Right ventricle myocardium superior (tissue), 1 donor: ENCODE measurements at regions not wholly inside any gene's neighbourhood (a gene's known extent, or its start where the extent isn't known, plus 50 kb on each side); places are given as distances from the start of the nearest gene placed in this dataset.
"Not testable (repeated sequence)": the region's sequence is repeated elsewhere in the genome, so short reads cannot be mapped to it uniquely, and the experiment has no call there.

Source experiments
- ATAC-seq: fragments of 200-7000 bp; cut with Tn5 transposase; one replicate; pipeline ENCODE4 v1.9.1; 2020; ENCODE audit warnings: mild to moderate bottlenecking; ENCODE audit not compliant: poor library complexity
- DNase-seq: peaks from one replicate; pipeline ENCODE4 v3.0.0-alpha.2; 2020
- intact Hi-C: fragments of 100-400 bp; cut with DNase I; formaldehyde crosslinking; loops from one replicate; pipeline ENCODE4 v1.11.2; 2022
- donor health status: DM: no; HTN: yes; CAD: no; lungs with severe emphysema.

GRCh38 chr5:82969221-82969976 is 107.8 kb downstream of the TMEM167A start:
- DNase-seq, intact Hi-C loops: not testable (repeated sequence)

GRCh38 chr5:82967072-82967471 is 110.1 kb downstream of the TMEM167A start:
- no peak for ATAC-seq
- no peak for DNase-seq
- intact Hi-C loops = no loop called here

More at GRCh38 chr5:82969221-82969976, 107.8 kb downstream of the TMEM167A start:
- ATAC-seq = not testable (repeated sequence)

- no peak for DNase-seq
- intact Hi-C loops = no loop called here
- ATAC-seq = no peak
These were observed 117.7 kb downstream of the TMEM167A start for GRCh38 chr5:82959466-82959865.

GRCh38 chr5:82956600-82956999 is 120.6 kb downstream of the TMEM167A start:
- intact Hi-C loops = no loop called here
- no peak for ATAC-seq
- DNase-seq = no peak

GRCh38 chr5:82952326-82952725 is 124.9 kb downstream of the TMEM167A start:
- DNase-seq (no peak), ATAC-seq (no peak)
- intact Hi-C loops = no loop called here

- intact Hi-C loops, DNase-seq, ATAC-seq: not testable (repeated sequence)
These were observed 132.9 kb downstream of the TMEM167A start for GRCh38 chr5:82944267-82944666.

- intact Hi-C loops = no loop called here
- ATAC-seq (no peak), DNase-seq (no peak)
These were observed 134.9 kb downstream of the TMEM167A start for GRCh38 chr5:82942083-82942881.

GRCh38 chr5:82938901-82939725 is 138.1 kb downstream of the TMEM167A start:
- intact Hi-C loops = no loop called here
- ATAC-seq (no peak), DNase-seq (no peak)

- intact Hi-C loops, DNase-seq, ATAC-seq: not testable (repeated sequence)
These were observed 144.5 kb downstream of the TMEM167A start for GRCh38 chr5:82932473-82933220.

- DNase-seq (no peak), ATAC-seq (no peak)
- intact Hi-C loops = no loop called here
These were observed 146.1 kb downstream of the TMEM167A start for GRCh38 chr5:82931110-82931509.

GRCh38 chr5:82925061-82925411 is 152.2 kb downstream of the TMEM167A start:
- intact Hi-C loops = no loop called here
- DNase-seq (no peak), ATAC-seq (no peak)

GRCh38 chr5:82924226-82925060 is 152.8 kb downstream of the TMEM167A start:
- no peak for DNase-seq
- ATAC-seq = no peak
- intact Hi-C loops = no loop called here

GRCh38 chr5:82922086-82922734 is 155.0 kb downstream of the TMEM167A start:
- ATAC-seq = no peak
- no peak for DNase-seq
- intact Hi-C loops = no loop called here

GRCh38 chr5:82918311-82919031 is 158.7 kb downstream of the TMEM167A start:
- DNase-seq = no peak
- intact Hi-C loops = no loop called here
- ATAC-seq = no peak

GRCh38 chr5:82917584-82917983 is 159.6 kb downstream of the TMEM167A start:
- DNase-seq (no peak), ATAC-seq (no peak)
- intact Hi-C loops = no loop called here

GRCh38 chr5:82913971-82914370 is 163.2 kb downstream of the TMEM167A start:
- no peak for ATAC-seq
- intact Hi-C loops = no loop called here
- DNase-seq = no peak

GRCh38 chr5:82912462-82912861 is 164.7 kb downstream of the TMEM167A start:
- intact Hi-C loops = no loop called here
- no peak for ATAC-seq
- DNase-seq = no peak
